NB4 (cell line): ENCODE measurements at regions not wholly inside any gene's neighbourhood (a gene's known extent, or its start where the extent isn't known, plus 50 kb on each side); places are given as distances from the start of the nearest gene placed in this dataset.

ENCODE experiments used
- MYC ChIP-seq: IDR thresholded peaks from 2 replicates; pipeline ENCODE4 v1.6.1; 2011; ENCODE audit warnings: low read depth, low read length
- POLR2A ChIP-seq: IDR thresholded peaks from 2 replicates; pipeline ENCODE4 v1.6.1; 2011; ENCODE audit warnings: mild to moderate bottlenecking; ENCODE audit not compliant: insufficient read length; ENCODE audit errors: extremely low read depth
- TF ChIP-seq, protein P1 (sequence below): IDR thresholded peaks from one replicate; pipeline ENCODE4 v1.5.1; 2012; ENCODE audit warnings: low read depth, low read length
- TF ChIP-seq, protein P2 (sequence below): IDR thresholded peaks from 2 replicates; pipeline ENCODE4 v1.6.1; 2011; ENCODE audit warnings: low read depth, low read length

DNA sequence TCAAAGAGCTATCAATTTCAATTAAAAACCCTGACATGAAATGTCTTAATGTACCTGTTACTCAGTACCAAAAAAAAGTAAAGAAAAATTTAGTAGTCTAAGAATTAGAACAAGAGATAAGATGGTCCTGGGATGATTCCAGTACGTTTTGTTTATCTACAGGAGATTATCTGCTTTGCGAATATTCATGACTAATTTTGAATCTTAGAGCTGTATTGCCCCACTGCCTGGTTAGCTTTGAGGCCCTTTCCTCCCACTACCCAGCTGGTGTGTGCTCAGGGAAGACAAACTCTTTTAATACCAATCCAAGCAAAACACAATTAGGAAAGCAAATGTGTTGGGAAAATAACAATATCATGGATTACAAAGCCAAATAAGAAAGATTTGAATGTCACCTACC, 263.5 kb downstream of the FOXG1 start:
- TF ChIP-seq, protein P1, sequence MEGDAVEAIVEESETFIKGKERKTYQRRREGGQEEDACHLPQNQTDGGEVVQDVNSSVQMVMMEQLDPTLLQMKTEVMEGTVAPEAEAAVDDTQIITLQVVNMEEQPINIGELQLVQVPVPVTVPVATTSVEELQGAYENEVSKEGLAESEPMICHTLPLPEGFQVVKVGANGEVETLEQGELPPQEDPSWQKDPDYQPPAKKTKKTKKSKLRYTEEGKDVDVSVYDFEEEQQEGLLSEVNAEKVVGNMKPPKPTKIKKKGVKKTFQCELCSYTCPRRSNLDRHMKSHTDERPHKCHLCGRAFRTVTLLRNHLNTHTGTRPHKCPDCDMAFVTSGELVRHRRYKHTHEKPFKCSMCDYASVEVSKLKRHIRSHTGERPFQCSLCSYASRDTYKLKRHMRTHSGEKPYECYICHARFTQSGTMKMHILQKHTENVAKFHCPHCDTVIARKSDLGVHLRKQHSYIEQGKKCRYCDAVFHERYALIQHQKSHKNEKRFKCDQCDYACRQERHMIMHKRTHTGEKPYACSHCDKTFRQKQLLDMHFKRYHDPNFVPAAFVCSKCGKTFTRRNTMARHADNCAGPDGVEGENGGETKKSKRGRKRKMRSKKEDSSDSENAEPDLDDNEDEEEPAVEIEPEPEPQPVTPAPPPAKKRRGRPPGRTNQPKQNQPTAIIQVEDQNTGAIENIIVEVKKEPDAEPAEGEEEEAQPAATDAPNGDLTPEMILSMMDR: no peak
- no peak for TF ChIP-seq POLR2A
- no peak for TF ChIP-seq MYC
- TF ChIP-seq, protein P2, sequence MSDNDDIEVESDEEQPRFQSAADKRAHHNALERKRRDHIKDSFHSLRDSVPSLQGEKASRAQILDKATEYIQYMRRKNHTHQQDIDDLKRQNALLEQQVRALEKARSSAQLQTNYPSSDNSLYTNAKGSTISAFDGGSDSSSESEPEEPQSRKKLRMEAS: no peak
